22Rv1 (cell line): ENCODE measurements at regions not wholly inside any gene's neighbourhood (a gene's known extent, or its start where the extent isn't known, plus 50 kb on each side); places are given as distances from the start of the nearest gene placed in this dataset.

Experiments
- CTCF ChIP-seq: fragments of 450-650 bp; IDR thresholded peaks from 2 replicates; pipeline ENCODE4 v1.5.1; 2017; ENCODE audit warnings: mild to moderate bottlenecking
- ZFX ChIP-seq: fragments of 450-650 bp; IDR thresholded peaks from 2 replicates; pipeline ENCODE4 v1.6.1; 2017; ENCODE audit warnings: antibody characterized with exemption, borderline replicate concordance

- no peak for TF ChIP-seq CTCF
- no peak for TF ChIP-seq ZFX
These were observed 126.2 kb downstream of the NUP35 start for GRCh38 chr2:183250472-183250871.
